Nephron (organoid): ENCODE measurements at regions not wholly inside any gene's neighbourhood (a gene's known extent, or its start where the extent isn't known, plus 50 kb on each side); places are given as distances from the start of the nearest gene placed in this dataset.

ENCODE experiments used
- H3K27ac Mint-ChIP-seq, 3 experiments: 2 replicates each; pipeline ENCODE4 v1.8.0; 2020; ENCODE audit warnings: mixed read lengths in 3 of 3, mild to moderate bottlenecking in 2 of 3, moderate library complexity in 1 of 3
- H3K27me3 Mint-ChIP-seq: 2 replicates; pipeline ENCODE4 v1.8.0; 2021; ENCODE audit warnings: low read depth, mild to moderate bottlenecking, moderate library complexity, mixed read lengths
- H3K36me3 Mint-ChIP-seq: 2 replicates; pipeline ENCODE4 v1.8.0; 2020; ENCODE audit warnings: low read depth, mixed read lengths
- H3K4me1 Mint-ChIP-seq: 2 replicates; pipeline ENCODE4 v1.8.0; 2020; ENCODE audit warnings: mixed read lengths
- H3K4me3 Mint-ChIP-seq, 3 experiments: 2 replicates each; pipeline ENCODE4 v1.8.0; 2020; ENCODE audit warnings: mild to moderate bottlenecking in 3 of 3, mixed read lengths in 3 of 3, moderate library complexity in 2 of 3
- H3K9me3 Mint-ChIP-seq: 2 replicates; pipeline ENCODE4 v1.8.0; 2020; ENCODE audit warnings: mixed read lengths
- TF ChIP-seq, protein P1 (sequence below), 3 experiments: fragments of 200-600 bp; sonication (generic); IDR thresholded peaks; one replicate each; pipeline ENCODE4 v1.5.0; 2021; ENCODE audit warnings: antibody characterized with exemption in 3 of 3; ENCODE audit not compliant: unreplicated experiment in 3 of 3

DNA sequence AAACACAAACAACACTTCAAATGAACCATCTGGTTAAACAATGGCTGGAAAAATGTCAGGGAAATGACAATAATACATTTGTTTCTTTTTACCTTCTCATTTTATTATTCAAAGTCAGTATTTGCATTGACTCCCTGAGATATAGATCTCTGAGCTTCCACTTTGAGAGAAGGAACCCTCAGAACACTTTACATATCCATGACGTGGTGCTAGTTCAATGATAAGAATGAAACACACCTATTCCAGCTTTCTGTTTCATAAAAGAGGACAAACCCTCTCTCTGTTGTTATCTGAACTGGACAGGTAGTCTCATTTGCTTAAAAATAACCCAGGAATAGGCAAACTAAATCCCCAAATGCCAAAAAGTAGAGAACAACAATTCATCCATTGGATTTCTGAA, 65.3 kb upstream of the CCSER1 start:
- no peaks in the 10 kb centered on the region for H3K27me3 Mint-ChIP-seq
- TF ChIP-seq, protein P1, sequence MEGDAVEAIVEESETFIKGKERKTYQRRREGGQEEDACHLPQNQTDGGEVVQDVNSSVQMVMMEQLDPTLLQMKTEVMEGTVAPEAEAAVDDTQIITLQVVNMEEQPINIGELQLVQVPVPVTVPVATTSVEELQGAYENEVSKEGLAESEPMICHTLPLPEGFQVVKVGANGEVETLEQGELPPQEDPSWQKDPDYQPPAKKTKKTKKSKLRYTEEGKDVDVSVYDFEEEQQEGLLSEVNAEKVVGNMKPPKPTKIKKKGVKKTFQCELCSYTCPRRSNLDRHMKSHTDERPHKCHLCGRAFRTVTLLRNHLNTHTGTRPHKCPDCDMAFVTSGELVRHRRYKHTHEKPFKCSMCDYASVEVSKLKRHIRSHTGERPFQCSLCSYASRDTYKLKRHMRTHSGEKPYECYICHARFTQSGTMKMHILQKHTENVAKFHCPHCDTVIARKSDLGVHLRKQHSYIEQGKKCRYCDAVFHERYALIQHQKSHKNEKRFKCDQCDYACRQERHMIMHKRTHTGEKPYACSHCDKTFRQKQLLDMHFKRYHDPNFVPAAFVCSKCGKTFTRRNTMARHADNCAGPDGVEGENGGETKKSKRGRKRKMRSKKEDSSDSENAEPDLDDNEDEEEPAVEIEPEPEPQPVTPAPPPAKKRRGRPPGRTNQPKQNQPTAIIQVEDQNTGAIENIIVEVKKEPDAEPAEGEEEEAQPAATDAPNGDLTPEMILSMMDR (IDR thresholded peaks at IDR 0.05; ENCODE audit: unreplicated experiment in 3 of 3), result no peak
- H3K27ac Mint-ChIP-seq, result no peak overlapping the region
- no peak overlapping the region for H3K4me3 Mint-ChIP-seq
- H3K4me1 Mint-ChIP-seq, result no peaks in the 10 kb centered on the region
- H3K36me3 Mint-ChIP-seq, result no peaks in the 10 kb centered on the region
- no peaks in the 10 kb centered on the region for H3K9me3 Mint-ChIP-seq

DNA sequence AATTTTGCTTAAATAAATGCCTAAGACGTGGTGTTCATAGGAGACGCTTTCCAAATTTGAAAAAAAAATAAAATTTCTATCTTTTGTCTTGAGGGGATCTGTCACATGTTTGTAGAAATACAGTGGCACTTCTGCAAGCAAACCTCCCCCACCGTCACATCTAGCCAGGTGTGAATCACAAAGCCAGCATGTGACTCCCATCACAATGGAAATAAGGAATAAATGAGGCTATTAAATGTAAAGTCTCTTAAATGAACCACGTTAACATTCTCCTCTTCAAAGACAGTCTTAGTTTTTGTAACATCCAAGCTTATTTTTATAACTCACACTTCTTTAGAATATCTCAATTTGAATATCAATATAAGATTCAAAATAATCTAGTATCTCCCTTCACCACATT, 63.0 kb upstream of the CCSER1 start:
- H3K4me1 Mint-ChIP-seq, result no peaks in the 10 kb centered on the region
- H3K9me3 Mint-ChIP-seq, result no peaks in the 10 kb centered on the region
- TF ChIP-seq, protein P1 (IDR thresholded peaks at IDR 0.05; ENCODE audit: unreplicated experiment in 3 of 3), result no peak

DNA sequence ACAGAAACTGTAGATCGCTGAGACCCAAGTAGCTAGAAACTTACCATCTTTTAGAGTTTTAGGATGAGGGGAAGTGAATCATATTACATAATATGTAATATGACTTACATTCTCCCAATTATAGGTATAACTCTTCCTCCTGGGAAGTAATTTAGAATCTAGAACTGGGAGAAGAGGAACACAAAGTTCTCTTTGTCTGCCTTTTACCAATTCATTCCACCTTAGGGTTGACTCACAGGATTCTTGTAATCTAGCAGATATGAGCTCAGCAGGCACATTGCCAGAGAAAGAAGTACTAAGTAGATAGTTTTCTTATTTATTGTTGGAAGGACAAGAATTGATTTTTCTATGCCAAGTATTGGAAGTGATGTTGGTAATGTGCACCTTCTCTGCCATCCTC, 58.0 kb upstream of the CCSER1 start:
- Mint-ChIP-seq H3K4me1 (no peaks in the 10 kb centered on the region), H3K9me3 (no peaks in the 10 kb centered on the region), H3K4me3 (no peak overlapping the region), H3K36me3 (no peaks in the 10 kb centered on the region), H3K27ac (no peak overlapping the region), H3K27me3 (no peaks in the 10 kb centered on the region)
- TF ChIP-seq, protein P1 (IDR thresholded peaks at IDR 0.05; ENCODE audit: unreplicated experiment in 3 of 3), result no peak

More for the DNA sequence above, 63.0 kb upstream of the CCSER1 start:
- Mint-ChIP-seq H3K27ac (no peak overlapping the region), H3K27me3 (no peaks in the 10 kb centered on the region), H3K4me3 (no peak overlapping the region), H3K36me3 (no peaks in the 10 kb centered on the region)

DNA sequence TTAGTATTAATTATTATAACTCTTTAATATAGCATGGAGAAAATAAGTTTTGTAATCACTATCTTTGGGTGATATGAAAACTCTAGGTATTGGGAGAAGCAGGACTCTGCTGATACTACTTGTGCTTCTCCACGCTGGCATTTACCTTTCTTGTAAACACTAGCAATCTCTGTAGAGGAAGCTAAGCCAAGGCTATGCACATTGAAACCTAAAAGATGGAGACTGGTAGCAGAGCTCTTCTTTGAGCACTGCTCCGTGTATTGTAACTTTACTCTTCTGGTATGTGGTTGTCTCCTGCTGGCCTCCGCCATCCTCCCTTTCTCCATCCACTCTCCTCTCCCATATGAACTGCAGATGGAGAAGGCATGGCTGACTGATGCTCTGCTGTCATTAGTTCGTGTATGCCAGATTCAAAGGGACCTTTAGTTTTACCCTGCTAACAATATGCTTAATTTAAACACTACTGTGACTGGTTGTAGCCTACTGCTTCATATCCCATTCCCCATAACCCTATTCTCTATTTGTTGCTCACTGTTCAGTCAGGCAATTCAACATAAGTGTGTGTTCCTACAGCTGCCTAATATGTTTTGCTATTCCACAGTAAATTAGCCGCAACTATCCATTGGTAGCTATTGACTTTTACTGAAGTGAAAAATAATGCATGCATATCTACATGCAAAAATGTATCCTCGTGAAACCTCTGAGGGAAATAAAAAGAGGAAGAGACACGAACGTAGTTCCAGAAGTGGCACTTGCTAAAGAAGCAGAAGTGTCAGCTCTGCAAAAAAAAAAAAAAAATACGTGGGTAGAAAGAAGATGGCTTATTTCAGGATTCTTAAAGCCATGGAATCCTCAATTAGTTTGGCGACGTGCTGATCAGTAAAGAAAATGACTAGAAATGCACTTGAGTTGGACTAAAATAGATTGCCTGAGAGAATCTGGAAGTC, 55.6 kb upstream of the CCSER1 start:
- Mint-ChIP-seq H3K27me3 (no peaks in the 10 kb centered on the region), H3K4me1 (no peaks in the 10 kb centered on the region), H3K36me3 (no peaks in the 10 kb centered on the region), H3K9me3 (no peaks in the 10 kb centered on the region), H3K4me3 (no peak overlapping the region), H3K27ac (no peak overlapping the region)
- TF ChIP-seq, protein P1 (IDR thresholded peaks at IDR 0.05; ENCODE audit: unreplicated experiment in 3 of 3), result no peak

DNA sequence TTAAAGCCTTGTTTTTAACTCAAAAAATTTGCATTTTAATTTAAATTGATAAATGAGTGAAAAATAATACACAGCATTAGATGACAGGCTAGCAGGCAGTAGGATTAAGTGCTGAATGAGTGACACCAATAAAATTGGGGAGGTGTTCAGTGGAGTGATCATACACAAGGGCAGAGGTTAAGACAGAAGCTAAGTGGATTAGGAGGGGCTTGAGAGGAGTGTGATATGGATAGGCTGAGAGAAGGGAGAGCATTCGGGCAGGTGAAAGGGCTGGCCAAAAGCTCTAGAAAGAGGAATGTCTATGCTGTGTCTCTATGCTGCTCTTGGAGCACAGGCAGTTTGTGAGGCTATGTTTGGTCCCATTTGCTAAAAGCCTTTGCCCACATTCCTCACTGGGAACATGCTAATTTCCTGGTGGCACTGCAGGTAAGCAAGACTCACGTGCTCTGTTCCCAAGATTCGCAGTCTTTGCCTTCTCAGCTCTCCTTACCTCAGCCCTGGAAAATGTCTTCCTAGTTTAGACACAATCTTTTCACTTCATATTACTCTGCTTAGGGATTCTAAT, 52.8 kb upstream of the CCSER1 start:
- TF ChIP-seq, protein P1 (IDR thresholded peaks at IDR 0.05; ENCODE audit: unreplicated experiment in 3 of 3), result no peak
- H3K27ac Mint-ChIP-seq, result peak overlapping the region in 2 of 3 experiments; percentile 24 to 29
- H3K4me1 Mint-ChIP-seq, result no peaks in the 10 kb centered on the region
- H3K4me3 Mint-ChIP-seq, result no peak overlapping the region
- H3K27me3 Mint-ChIP-seq, result no peaks in the 10 kb centered on the region
- H3K36me3 Mint-ChIP-seq, result no peaks in the 10 kb centered on the region
- H3K9me3 Mint-ChIP-seq, result no peaks in the 10 kb centered on the region
